Panc1 (cell line): ENCODE measurements at regions not wholly inside any gene's neighbourhood (a gene's known extent, or its start where the extent isn't known, plus 50 kb on each side); places are given as distances from the start of the nearest gene placed in this dataset.

Experiments used
- ATAC-seq: fragments of 200-7000 bp; cut with Tn5 transposase; 2 replicates; pipeline ENCODE4 v1.9.1; 2020; ENCODE audit warnings: mild to moderate bottlenecking, moderate library complexity
- BruUV-seq: library from RNA; stranded (reverse); fragments of 400-500 nt; replicated peaks from 2 replicates; lab custom pipeline; 2021; lab: Mats Ljungman, UMichigan
- CTCF ChIA-PET: fragments of 300-600 bp; sonication (Branson Sonifier 250); formaldehyde crosslinking; loops from one replicate; lab custom pipeline; 2022; ENCODE audit warnings: antibody characterized with exemption; lab: Charles Lee
- POLR2A ChIA-PET: fragments of 300-600 bp; sonication (Branson Sonifier 250); formaldehyde crosslinking; loops from one replicate; lab custom pipeline; 2022; ENCODE audit warnings: antibody characterized with exemption; lab: Charles Lee
- DNase-seq: peaks from one replicate; pipeline ENCODE4 v3.0.0-alpha.2; 2010; ENCODE audit warnings: low read depth, low spot score
- H3K27ac ChIP-seq: 2 replicates; pipeline ENCODE4 v1.5.1; 2011; ENCODE audit warnings: mild to moderate bottlenecking, low read length, inconsistent platforms
- H3K27me3 ChIP-seq: fragments of 200-500 bp; sonication (Bioruptor generic); 2 replicates; pipeline ENCODE4 v1.6.0; 2014; ENCODE audit warnings: low read length, inconsistent platforms; ENCODE audit not compliant: control insufficient read depth, insufficient read depth
- H3K36me3 ChIP-seq: fragments of 200-500 bp; sonication (Bioruptor generic); 2 replicates; pipeline ENCODE4 v1.5.1; 2014; ENCODE audit warnings: inconsistent platforms, mild to moderate bottlenecking, low read length, moderate library complexity; ENCODE audit not compliant: control insufficient read depth, insufficient read depth
- H3K4me1 ChIP-seq: 2 replicates; pipeline ENCODE4 v1.5.1; 2011; ENCODE audit warnings: inconsistent platforms, mild to moderate bottlenecking, low read length, moderate library complexity; ENCODE audit not compliant: control insufficient read depth, insufficient read depth
- H3K4me3 ChIP-seq, 2 experiments: 2 replicates each; pipeline ENCODE4 v1.5.1; 2011 to 2012; ENCODE audit warnings: low read depth in 2 of 2, low read length in 2 of 2, mild to moderate bottlenecking in 2 of 2, inconsistent platforms in 1 of 2, moderate library complexity in 1 of 2
- H3K9me3 ChIP-seq: fragments of 200-500 bp; sonication (Bioruptor generic); 2 replicates; pipeline ENCODE4 v1.5.1; 2014; ENCODE audit warnings: low read depth, mild to moderate bottlenecking, inconsistent platforms, low read length, moderate library complexity; ENCODE audit not compliant: control insufficient read depth, insufficient read depth
- POLR2AphosphoS5 ChIP-seq: IDR thresholded peaks from 2 replicates; pipeline ENCODE4 v1.6.1; 2012; ENCODE audit warnings: mild to moderate bottlenecking, low read depth, low read length, moderate library complexity
- SIN3A ChIP-seq: IDR thresholded peaks from 2 replicates; pipeline ENCODE4 v1.6.1; 2012; ENCODE audit warnings: low read depth, mild to moderate bottlenecking, low read length, moderate library complexity, borderline replicate concordance; ENCODE audit not compliant: insufficient read depth
- TCF7L2 ChIP-seq: IDR thresholded peaks from 2 replicates; pipeline ENCODE4 v1.6.1; 2011; ENCODE audit warnings: mild to moderate bottlenecking, low read depth, low read length, inconsistent platforms
- in situ Hi-C: cut with HindIII; loops from 2 replicates; pipeline ENCODE4 v1.10.0; 2016; ENCODE audit warnings: low sequenced_read_pairs, low pct_unique_long_range_greater_than_20kb
- intact Hi-C: fragments of 100-400 bp; cut with micrococcal nuclease; formaldehyde crosslinking; loops from one replicate; pipeline ENCODE4 v1.10.0; 2022; ENCODE audit not compliant: unreplicated experiment
- TF ChIP-seq, protein P1 (sequence below): fragments of 450-650 bp; IDR thresholded peaks from 2 replicates; pipeline ENCODE4 v1.5.1; 2017; ENCODE audit warnings: mild to moderate bottlenecking
- TF ChIP-seq, protein P2 (sequence below), 2 experiments: IDR thresholded peaks; 2 replicates each; pipeline ENCODE4 v1.6.1; 2011 to 2012; ENCODE audit warnings: low read depth in 2 of 2, control low read depth in 1 of 2, low read length in 1 of 2, mild to moderate bottlenecking in 1 of 2, moderate library complexity in 1 of 2; ENCODE audit not compliant: insufficient read depth in 1 of 2

DNA sequence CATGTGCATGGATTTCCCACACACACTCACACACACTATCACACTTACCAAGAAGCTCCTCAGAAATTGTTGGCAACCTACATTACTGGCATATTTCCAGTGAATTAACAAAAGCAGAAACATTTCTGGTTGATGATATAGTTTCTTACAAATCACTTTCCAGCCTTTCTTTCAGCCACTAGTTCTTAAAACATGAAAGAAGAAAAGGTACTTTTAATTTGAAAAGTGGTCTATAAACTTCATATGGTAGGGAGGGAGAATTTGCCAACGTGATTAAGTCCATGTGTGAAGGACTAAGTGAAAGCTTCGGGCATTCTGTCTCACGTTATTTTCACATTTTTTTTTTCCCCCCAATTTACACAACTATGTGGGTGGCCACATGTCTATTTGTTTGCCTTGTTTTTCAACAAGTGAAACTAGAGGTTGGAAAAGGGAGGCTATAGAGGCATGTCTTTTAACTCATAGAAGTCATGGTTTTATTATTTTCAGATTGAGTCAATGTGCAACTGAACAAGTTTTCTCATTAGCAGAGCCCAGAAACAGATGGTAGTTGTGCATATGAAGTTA, 832.1 kb upstream of the INTU start:
- DNase-seq (no peak), ATAC-seq (no peak)
- H3K4me1 ChIP-seq: no peaks in the 10 kb centered on the region
- no peak overlapping the region for H3K27ac ChIP-seq
- H3K9me3 ChIP-seq: no peaks in the 10 kb centered on the region
- in situ Hi-C loops: no loop called here
- no peaks in the 10 kb centered on the region for H3K27me3 ChIP-seq
- no peaks in the 10 kb centered on the region for H3K36me3 ChIP-seq
- ChIA-PET CTCF (no interaction called here), POLR2A (no interaction called here)
- TF ChIP-seq SIN3A (no peak), TCF7L2 (no peak), POLR2AphosphoS5 (no peak)
- TF ChIP-seq, protein P1, sequence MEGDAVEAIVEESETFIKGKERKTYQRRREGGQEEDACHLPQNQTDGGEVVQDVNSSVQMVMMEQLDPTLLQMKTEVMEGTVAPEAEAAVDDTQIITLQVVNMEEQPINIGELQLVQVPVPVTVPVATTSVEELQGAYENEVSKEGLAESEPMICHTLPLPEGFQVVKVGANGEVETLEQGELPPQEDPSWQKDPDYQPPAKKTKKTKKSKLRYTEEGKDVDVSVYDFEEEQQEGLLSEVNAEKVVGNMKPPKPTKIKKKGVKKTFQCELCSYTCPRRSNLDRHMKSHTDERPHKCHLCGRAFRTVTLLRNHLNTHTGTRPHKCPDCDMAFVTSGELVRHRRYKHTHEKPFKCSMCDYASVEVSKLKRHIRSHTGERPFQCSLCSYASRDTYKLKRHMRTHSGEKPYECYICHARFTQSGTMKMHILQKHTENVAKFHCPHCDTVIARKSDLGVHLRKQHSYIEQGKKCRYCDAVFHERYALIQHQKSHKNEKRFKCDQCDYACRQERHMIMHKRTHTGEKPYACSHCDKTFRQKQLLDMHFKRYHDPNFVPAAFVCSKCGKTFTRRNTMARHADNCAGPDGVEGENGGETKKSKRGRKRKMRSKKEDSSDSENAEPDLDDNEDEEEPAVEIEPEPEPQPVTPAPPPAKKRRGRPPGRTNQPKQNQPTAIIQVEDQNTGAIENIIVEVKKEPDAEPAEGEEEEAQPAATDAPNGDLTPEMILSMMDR: no peak
- TF ChIP-seq, protein P2, sequence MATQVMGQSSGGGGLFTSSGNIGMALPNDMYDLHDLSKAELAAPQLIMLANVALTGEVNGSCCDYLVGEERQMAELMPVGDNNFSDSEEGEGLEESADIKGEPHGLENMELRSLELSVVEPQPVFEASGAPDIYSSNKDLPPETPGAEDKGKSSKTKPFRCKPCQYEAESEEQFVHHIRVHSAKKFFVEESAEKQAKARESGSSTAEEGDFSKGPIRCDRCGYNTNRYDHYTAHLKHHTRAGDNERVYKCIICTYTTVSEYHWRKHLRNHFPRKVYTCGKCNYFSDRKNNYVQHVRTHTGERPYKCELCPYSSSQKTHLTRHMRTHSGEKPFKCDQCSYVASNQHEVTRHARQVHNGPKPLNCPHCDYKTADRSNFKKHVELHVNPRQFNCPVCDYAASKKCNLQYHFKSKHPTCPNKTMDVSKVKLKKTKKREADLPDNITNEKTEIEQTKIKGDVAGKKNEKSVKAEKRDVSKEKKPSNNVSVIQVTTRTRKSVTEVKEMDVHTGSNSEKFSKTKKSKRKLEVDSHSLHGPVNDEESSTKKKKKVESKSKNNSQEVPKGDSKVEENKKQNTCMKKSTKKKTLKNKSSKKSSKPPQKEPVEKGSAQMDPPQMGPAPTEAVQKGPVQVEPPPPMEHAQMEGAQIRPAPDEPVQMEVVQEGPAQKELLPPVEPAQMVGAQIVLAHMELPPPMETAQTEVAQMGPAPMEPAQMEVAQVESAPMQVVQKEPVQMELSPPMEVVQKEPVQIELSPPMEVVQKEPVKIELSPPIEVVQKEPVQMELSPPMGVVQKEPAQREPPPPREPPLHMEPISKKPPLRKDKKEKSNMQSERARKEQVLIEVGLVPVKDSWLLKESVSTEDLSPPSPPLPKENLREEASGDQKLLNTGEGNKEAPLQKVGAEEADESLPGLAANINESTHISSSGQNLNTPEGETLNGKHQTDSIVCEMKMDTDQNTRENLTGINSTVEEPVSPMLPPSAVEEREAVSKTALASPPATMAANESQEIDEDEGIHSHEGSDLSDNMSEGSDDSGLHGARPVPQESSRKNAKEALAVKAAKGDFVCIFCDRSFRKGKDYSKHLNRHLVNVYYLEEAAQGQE (IDR thresholded peaks at IDR 0.05; ENCODE audit: insufficient read depth in 1 of 2, low read depth in 2 of 2, low read length in 1 of 2): no peak
- no TSS peak for BruUV-seq
- intact Hi-C loops: no loop called here
- no peak overlapping the region for H3K4me3 ChIP-seq

DNA sequence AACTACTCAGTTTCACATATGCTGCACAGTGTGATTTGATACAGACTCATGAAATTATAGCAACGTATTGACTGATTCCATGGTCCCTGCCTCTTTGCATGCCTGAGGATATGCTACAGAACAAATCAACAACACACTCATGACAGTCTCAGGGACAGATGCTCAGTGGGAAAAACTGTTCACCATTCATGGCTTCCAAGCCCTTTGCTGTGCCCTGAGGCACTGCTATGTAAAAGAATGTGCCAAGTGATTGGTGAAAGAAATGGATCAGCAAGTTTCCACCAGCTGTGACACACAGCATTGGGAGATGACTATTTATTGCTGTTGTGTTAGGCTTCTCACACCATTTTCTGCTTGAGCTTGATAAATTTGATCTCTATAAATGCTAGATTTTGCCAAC, 825.6 kb upstream of the INTU start:
- CTCF ChIA-PET: no interaction called here
- in situ Hi-C loops: no loop called here

More for the DNA sequence above, 825.6 kb upstream of the INTU start:
- Histone ChIP-seq H3K27me3 (no peaks in the 10 kb centered on the region), H3K4me1 (no peaks in the 10 kb centered on the region), H3K9me3 (no peaks in the 10 kb centered on the region), H3K4me3 (no peak overlapping the region), H3K36me3 (no peaks in the 10 kb centered on the region), H3K27ac (no peak overlapping the region)
- DNase-seq (no peak), ATAC-seq (no peak)
- BruUV-seq: no TSS peak
- intact Hi-C loops: no loop called here
- no peak for TF ChIP-seq POLR2AphosphoS5
- TF ChIP-seq, protein P1: no peak
- TF ChIP-seq SIN3A: no peak
- TF ChIP-seq, protein P2 (IDR thresholded peaks at IDR 0.05; ENCODE audit: insufficient read depth in 1 of 2, low read depth in 2 of 2, low read length in 1 of 2): no peak
- TF ChIP-seq TCF7L2: no peak
- POLR2A ChIA-PET: no interaction called here
